ENCODE measurements at regions not wholly inside any gene's neighbourhood (a gene's known extent, or its start where the extent isn't known, plus 50 kb on each side); places are given as distances from the start of the nearest gene placed in this dataset.

DNA sequence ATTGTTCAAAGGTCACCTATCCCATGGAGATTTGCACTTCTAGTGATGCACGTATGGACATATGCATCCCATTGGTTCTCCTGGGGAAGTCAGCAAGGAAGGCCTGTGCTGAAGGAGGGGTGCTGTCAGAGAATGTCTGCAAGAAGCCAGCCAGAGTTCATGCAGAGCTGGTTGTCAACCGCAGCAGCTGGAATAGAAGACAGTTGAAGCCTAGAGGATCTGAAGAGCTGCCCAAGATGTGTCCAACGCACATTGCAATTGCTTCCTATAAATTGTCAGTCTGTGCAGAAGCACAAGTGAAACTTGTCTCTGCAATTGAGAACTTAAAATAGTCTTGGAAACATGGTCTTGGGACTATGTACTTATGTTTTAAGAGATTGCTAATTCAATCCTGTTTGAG, 82.1 kb upstream of the CNTNAP4 start:
- TF ChIP-seq, protein P1, sequence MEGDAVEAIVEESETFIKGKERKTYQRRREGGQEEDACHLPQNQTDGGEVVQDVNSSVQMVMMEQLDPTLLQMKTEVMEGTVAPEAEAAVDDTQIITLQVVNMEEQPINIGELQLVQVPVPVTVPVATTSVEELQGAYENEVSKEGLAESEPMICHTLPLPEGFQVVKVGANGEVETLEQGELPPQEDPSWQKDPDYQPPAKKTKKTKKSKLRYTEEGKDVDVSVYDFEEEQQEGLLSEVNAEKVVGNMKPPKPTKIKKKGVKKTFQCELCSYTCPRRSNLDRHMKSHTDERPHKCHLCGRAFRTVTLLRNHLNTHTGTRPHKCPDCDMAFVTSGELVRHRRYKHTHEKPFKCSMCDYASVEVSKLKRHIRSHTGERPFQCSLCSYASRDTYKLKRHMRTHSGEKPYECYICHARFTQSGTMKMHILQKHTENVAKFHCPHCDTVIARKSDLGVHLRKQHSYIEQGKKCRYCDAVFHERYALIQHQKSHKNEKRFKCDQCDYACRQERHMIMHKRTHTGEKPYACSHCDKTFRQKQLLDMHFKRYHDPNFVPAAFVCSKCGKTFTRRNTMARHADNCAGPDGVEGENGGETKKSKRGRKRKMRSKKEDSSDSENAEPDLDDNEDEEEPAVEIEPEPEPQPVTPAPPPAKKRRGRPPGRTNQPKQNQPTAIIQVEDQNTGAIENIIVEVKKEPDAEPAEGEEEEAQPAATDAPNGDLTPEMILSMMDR (IDR thresholded peaks at IDR 0.05), result no peak
- TF ChIP-seq POLR2A (IDR thresholded peaks at IDR 0.05) (no peak), EP300 (IDR thresholded peaks at IDR 0.05) (no peak), POLR2AphosphoS5 (IDR thresholded peaks at IDR 0.05) (no peak)
